ENCODE measurements at regions not wholly inside any gene's neighbourhood (a gene's known extent, or its start where the extent isn't known, plus 50 kb on each side); places are given as distances from the start of the nearest gene placed in this dataset.

DNA sequence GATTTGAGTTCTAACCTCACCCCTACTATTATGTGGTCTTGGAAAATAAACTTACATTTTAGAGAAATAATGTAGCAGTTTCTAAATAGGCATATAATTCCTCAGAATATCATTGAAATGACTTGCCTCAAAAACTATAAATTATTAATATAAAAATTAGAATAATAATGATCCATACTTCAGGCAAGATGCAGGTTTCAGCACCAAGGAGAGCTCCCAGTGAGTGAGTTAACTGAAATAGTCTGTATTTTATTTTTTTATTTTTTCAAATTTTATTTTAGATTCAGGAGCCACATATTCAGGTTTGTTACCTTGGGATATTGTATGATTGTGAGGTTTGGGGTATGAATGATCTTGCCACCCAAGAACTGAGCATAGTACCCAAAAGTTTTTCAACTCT lies 472.2 kb upstream of the DCC start:
- DNase-seq (ENCODE audit: low read depth) = no peak
- Histone ChIP-seq H3K27me3 (ENCODE audit: control insufficient read depth, insufficient read depth, low read length) (no peaks in the 10 kb centered on the region), H3K36me3 (ENCODE audit: control insufficient read depth, insufficient read depth, low read length) (no peaks in the 10 kb centered on the region), H3K4me3 (ENCODE audit: low read depth, low read length) (no peak overlapping the region)
- TF ChIP-seq, protein P1, sequence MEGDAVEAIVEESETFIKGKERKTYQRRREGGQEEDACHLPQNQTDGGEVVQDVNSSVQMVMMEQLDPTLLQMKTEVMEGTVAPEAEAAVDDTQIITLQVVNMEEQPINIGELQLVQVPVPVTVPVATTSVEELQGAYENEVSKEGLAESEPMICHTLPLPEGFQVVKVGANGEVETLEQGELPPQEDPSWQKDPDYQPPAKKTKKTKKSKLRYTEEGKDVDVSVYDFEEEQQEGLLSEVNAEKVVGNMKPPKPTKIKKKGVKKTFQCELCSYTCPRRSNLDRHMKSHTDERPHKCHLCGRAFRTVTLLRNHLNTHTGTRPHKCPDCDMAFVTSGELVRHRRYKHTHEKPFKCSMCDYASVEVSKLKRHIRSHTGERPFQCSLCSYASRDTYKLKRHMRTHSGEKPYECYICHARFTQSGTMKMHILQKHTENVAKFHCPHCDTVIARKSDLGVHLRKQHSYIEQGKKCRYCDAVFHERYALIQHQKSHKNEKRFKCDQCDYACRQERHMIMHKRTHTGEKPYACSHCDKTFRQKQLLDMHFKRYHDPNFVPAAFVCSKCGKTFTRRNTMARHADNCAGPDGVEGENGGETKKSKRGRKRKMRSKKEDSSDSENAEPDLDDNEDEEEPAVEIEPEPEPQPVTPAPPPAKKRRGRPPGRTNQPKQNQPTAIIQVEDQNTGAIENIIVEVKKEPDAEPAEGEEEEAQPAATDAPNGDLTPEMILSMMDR (IDR thresholded peaks at IDR 0.05; ENCODE audit: insufficient read depth, low read length, poor library complexity, severe bottlenecking) = no peak

- Histone ChIP-seq H3K36me3 (ENCODE audit: control insufficient read depth, insufficient read depth, low read length) (no peaks in the 10 kb centered on the region), H3K4me3 (ENCODE audit: low read depth, low read length) (no peak overlapping the region), H3K27me3 (ENCODE audit: control insufficient read depth, insufficient read depth, low read length) (no peaks in the 10 kb centered on the region)
- TF ChIP-seq, protein P1 (IDR thresholded peaks at IDR 0.05; ENCODE audit: insufficient read depth, low read length, poor library complexity, severe bottlenecking) = no peak
- DNase-seq (ENCODE audit: low read depth) = no peak
These were observed 461.3 kb upstream of the DCC start for GRCh38 chr18:51878724-51879123.

DNA sequence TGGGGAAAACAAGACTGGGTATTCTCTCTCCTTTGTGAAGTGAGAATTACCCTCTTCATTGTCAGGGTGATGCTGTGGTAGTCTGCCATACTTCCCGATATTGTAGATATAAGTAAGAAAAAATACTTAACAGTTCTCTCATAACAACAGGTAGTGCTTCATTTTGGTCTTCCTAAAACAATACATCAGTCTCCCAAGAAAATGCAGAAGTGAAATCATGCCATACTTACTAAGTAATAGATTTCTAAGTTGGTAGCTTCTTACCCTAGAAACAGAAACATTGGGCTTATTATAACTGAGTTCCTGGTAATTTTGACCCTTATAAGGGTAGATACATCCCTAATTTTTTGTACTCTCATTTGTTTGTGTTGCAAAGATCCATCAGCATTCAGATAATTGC lies 460.7 kb upstream of the DCC start:
- H3K4me3 ChIP-seq (ENCODE audit: low read depth, low read length) = no peak overlapping the region
- DNase-seq (ENCODE audit: low read depth) = no peak
- TF ChIP-seq, protein P1 (IDR thresholded peaks at IDR 0.05; ENCODE audit: insufficient read depth, low read length, poor library complexity, severe bottlenecking) = no peak
- H3K36me3 ChIP-seq (ENCODE audit: control insufficient read depth, insufficient read depth, low read length) = no peaks in the 10 kb centered on the region
- no peaks in the 10 kb centered on the region for H3K27me3 ChIP-seq (ENCODE audit: control insufficient read depth, insufficient read depth, low read length)

DNA sequence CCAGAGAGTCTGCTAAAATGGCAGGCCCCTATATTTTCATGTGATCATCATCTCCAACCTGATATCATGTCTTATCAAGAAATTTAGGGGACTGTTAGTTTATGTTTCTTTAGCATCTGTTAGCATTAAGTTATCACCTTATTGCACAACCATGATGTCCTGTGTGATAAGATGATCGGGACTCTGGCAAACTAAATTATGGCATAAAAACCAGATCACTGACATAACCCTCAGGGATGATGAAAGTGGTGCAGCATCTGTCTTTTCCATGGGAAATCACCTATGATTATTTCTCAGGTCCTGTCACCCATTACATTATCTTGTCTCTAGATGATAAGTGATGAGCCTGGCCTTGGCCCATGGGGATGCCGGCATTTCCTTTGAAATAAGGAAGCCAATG lies 458.6 kb upstream of the DCC start:
- H3K4me3 ChIP-seq (ENCODE audit: low read depth, low read length) = no peak overlapping the region
- TF ChIP-seq, protein P1 (IDR thresholded peaks at IDR 0.05; ENCODE audit: insufficient read depth, low read length, poor library complexity, severe bottlenecking) = no peak
- H3K27me3 ChIP-seq (ENCODE audit: control insufficient read depth, insufficient read depth, low read length) = no peaks in the 10 kb centered on the region
- H3K36me3 ChIP-seq (ENCODE audit: control insufficient read depth, insufficient read depth, low read length) = no peaks in the 10 kb centered on the region
- no peak for DNase-seq (ENCODE audit: low read depth)

DNA sequence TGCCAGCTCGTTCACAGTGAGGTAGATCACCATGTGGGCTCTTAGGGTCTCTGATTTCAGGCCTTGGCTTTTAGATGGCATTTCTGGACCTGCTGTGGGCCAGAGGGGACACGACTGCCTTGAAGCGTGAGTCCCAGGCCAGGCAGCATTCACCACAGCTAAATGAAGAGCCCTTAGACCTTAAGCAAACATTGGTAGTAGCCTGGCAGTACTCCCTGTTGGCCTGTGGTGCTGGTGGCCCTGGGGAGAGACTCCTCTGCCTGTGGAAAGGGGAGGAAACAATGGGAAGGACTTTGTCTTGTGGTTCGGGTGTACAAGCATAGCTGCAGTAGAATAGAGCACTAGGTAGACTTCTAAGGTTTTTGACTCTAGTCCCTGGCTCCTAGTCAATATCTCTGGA lies 456.0 kb upstream of the DCC start:
- DNase-seq (ENCODE audit: low read depth) = no peak
- Histone ChIP-seq H3K4me3 (ENCODE audit: low read depth, low read length) (no peak overlapping the region), H3K36me3 (ENCODE audit: control insufficient read depth, insufficient read depth, low read length) (no peaks in the 10 kb centered on the region), H3K27me3 (ENCODE audit: control insufficient read depth, insufficient read depth, low read length) (no peaks in the 10 kb centered on the region)
- TF ChIP-seq, protein P1 (IDR thresholded peaks at IDR 0.05; ENCODE audit: insufficient read depth, low read length, poor library complexity, severe bottlenecking) = no peak

GRCh38 chr18:51890762-51891161 lies 449.2 kb upstream of the DCC start:
- H3K4me3 ChIP-seq (ENCODE audit: low read depth, low read length) = no peak overlapping the region
- no peaks in the 10 kb centered on the region for H3K27me3 ChIP-seq (ENCODE audit: control insufficient read depth, insufficient read depth, low read length)
- H3K36me3 ChIP-seq (ENCODE audit: control insufficient read depth, insufficient read depth, low read length) = no peaks in the 10 kb centered on the region
- DNase-seq (ENCODE audit: low read depth) = peak; percentile 81
- TF ChIP-seq, protein P1 (IDR thresholded peaks at IDR 0.05; ENCODE audit: insufficient read depth, low read length, poor library complexity, severe bottlenecking) = no peak

Measured in kidney epithelial cell (primary cell).